SH-SY5Y (cell line): ENCODE measurements at regions not wholly inside any gene's neighbourhood (a gene's known extent, or its start where the extent isn't known, plus 50 kb on each side); places are given as distances from the start of the nearest gene placed in this dataset.

ENCODE experiments used
- GATA2 ChIP-seq: IDR thresholded peaks from 2 replicates; pipeline ENCODE4 v1.6.1; 2011; ENCODE audit warnings: mild to moderate bottlenecking, low read depth, low read length
- GATA3 ChIP-seq: IDR thresholded peaks from 2 replicates; pipeline ENCODE4 v1.6.1; 2011; ENCODE audit warnings: low read depth, mild to moderate bottlenecking, low read length, moderate library complexity

GRCh38 chrX:43450355-43450754 lies 205.7 kb upstream of the MAOA start:
- no peak for TF ChIP-seq GATA2
- TF ChIP-seq GATA3 = no peak
